ENCODE measurements at regions not wholly inside any gene's neighbourhood (a gene's known extent, or its start where the extent isn't known, plus 50 kb on each side); places are given as distances from the start of the nearest gene placed in this dataset.

- H3K27me3 ChIP-seq (ENCODE audit: control insufficient read depth, insufficient read depth, low read length): no peaks in the 10 kb centered on the region
- ChIA-PET POLR2A (no interaction called here), CTCF (no interaction called here)
- no peak overlapping the region for H3K4me3 ChIP-seq (ENCODE audit: low read depth, low read length)
- H3K36me3 ChIP-seq (ENCODE audit: control insufficient read depth, insufficient read depth, low read length): no peaks in the 10 kb centered on the region
- TF ChIP-seq CTCF (IDR thresholded peaks at IDR 0.05; ENCODE audit: insufficient read depth, low read depth, low read length): no peak
- DNase-seq (ENCODE audit: low read depth): no peak
Measured at GRCh38 chr10:57145548-57145947, 784.5 kb upstream of the ZWINT start.

GRCh38 chr10:57142925-57143576 is 782.0 kb upstream of the ZWINT start:
- Histone ChIP-seq H3K27me3 (ENCODE audit: control insufficient read depth, insufficient read depth, low read length) (no peaks in the 10 kb centered on the region), H3K36me3 (ENCODE audit: control insufficient read depth, insufficient read depth, low read length) (no peaks in the 10 kb centered on the region), H3K4me3 (ENCODE audit: low read depth, low read length) (no peak overlapping the region)
- no peak for TF ChIP-seq CTCF (IDR thresholded peaks at IDR 0.05; ENCODE audit: insufficient read depth, low read depth, low read length)
- DNase-seq (ENCODE audit: low read depth): no peak
- CTCF ChIA-PET: no interaction called here
- POLR2A ChIA-PET: no interaction called here

DNA sequence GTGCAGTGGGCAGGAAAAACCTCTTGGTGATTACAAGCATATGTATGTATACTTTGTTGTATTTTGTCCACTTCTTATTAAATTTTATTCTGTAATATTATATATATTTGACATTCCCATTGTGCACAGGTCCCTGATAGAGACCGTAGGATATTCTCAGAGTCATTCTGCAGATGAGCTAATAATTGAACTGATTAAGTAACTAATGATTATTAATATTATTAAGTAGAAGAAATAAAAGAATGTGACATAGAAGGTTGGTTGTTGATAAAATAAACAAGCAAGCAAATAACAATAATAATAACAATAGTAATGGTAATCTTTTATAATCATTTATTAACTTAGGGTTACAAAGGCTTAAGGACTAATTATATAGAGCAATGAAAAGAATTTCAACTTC is 780.6 kb upstream of the ZWINT start:
- Histone ChIP-seq H3K4me3 (ENCODE audit: low read depth, low read length) (no peak overlapping the region), H3K27me3 (ENCODE audit: control insufficient read depth, insufficient read depth, low read length) (no peaks in the 10 kb centered on the region), H3K36me3 (ENCODE audit: control insufficient read depth, insufficient read depth, low read length) (no peaks in the 10 kb centered on the region)
- ChIA-PET CTCF (no interaction called here), POLR2A (no interaction called here)
- no peak for TF ChIP-seq CTCF (IDR thresholded peaks at IDR 0.05; ENCODE audit: insufficient read depth, low read depth, low read length)
- no peak for DNase-seq (ENCODE audit: low read depth)

DNA sequence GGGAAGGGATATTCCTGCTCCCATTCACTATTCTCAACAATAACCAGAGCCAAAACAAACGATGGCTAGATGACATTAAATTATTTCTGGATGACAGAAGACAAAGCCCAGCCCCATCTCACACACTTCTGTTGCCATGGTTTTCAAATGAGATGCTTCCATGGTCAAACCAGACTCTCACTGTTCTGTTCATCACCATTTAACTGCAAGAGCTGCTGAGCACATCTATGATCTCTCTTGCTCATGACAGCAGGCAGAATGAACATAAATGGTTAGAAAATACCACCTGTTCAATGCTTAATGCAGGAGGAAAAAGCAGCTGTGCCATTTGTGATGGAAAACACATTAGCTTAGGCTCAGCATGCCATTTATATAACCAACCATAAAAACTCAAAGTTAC is 758.6 kb upstream of the ZWINT start:
- no peaks in the 10 kb centered on the region for H3K27me3 ChIP-seq (ENCODE audit: control insufficient read depth, insufficient read depth, low read length)
- H3K4me3 ChIP-seq (ENCODE audit: low read depth, low read length): no peak overlapping the region
- POLR2A ChIA-PET: no interaction called here
- CTCF ChIA-PET: no interaction called here
- DNase-seq (ENCODE audit: low read depth): no peak
- no peaks in the 10 kb centered on the region for H3K36me3 ChIP-seq (ENCODE audit: control insufficient read depth, insufficient read depth, low read length)
- no peak for TF ChIP-seq CTCF (IDR thresholded peaks at IDR 0.05; ENCODE audit: insufficient read depth, low read depth, low read length)

DNA sequence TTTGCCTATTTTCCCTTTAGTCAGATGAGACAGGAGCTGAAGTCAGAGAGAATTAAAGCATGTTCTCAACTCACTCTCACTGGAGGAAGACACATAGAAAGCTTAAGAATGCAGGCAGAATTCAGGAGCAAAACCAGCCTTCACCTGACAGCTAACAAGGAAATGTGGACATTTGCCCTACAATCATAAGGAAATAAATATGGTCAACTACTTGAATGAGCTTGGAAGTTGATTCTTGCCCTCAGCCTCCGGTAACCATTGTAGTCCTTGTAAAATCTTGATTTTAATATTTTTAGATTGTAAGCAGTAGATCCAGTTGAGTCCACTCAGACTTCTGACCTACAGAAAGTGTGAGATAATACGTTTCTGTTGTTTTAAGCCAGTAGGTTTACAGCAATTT is 752.5 kb upstream of the ZWINT start:
- ChIA-PET CTCF (no interaction called here), POLR2A (no interaction called here)
- Histone ChIP-seq H3K4me3 (ENCODE audit: low read depth, low read length) (no peak overlapping the region), H3K27me3 (ENCODE audit: control insufficient read depth, insufficient read depth, low read length) (no peaks in the 10 kb centered on the region), H3K36me3 (ENCODE audit: control insufficient read depth, insufficient read depth, low read length) (no peaks in the 10 kb centered on the region)
- no peak for TF ChIP-seq CTCF (IDR thresholded peaks at IDR 0.05; ENCODE audit: insufficient read depth, low read depth, low read length)
- no peak for DNase-seq (ENCODE audit: low read depth)
